HEK293T (cell line): ENCODE measurements at regions not wholly inside any gene's neighbourhood (a gene's known extent, or its start where the extent isn't known, plus 50 kb on each side); places are given as distances from the start of the nearest gene placed in this dataset.

ENCODE experiments used
- CTCF ChIA-PET: fragments of 350-600 bp; formaldehyde crosslinking; extraction: SDS; loops from one replicate; lab custom pipeline; 2021; ENCODE audit warnings: antibody characterized with exemption, inconsistent platforms; lab: Yijun Ruan, JAX
- POLR2A ChIA-PET: fragments of 350-600 bp; formaldehyde crosslinking; extraction: SDS; loops from one replicate; lab custom pipeline; 2020; ENCODE audit warnings: antibody characterized with exemption, inconsistent platforms; lab: Yijun Ruan, JAX
- DNase-seq: peaks from one replicate; pipeline ENCODE4 v3.0.0; 2012; ENCODE audit warnings: mixed read lengths; ENCODE audit errors: extremely low spot score
- ARNT ChIP-seq: fragments of 450-650 bp; IDR thresholded peaks from 2 replicates; pipeline ENCODE4 v1.6.1; 2017; ENCODE audit warnings: mild to moderate bottlenecking
- BHLHE40 ChIP-seq: fragments of 450-650 bp; IDR thresholded peaks from 2 replicates; pipeline ENCODE4 v1.6.1; 2016; ENCODE audit warnings: mild to moderate bottlenecking, moderate library complexity, borderline replicate concordance
- CTBP1 ChIP-seq: fragments of 450-650 bp; IDR thresholded peaks from 2 replicates; pipeline ENCODE4 v1.6.1; 2016; ENCODE audit warnings: borderline replicate concordance
- ELF4 ChIP-seq: fragments of 450-650 bp; IDR thresholded peaks from 2 replicates; pipeline ENCODE4 v1.6.1; 2017; ENCODE audit warnings: antibody characterized with exemption
- FOXA1 ChIP-seq: fragments of 450-650 bp; IDR thresholded peaks from 2 replicates; pipeline ENCODE4 v1.6.1; 2016; ENCODE audit warnings: mild to moderate bottlenecking
- FOXK2 ChIP-seq: fragments of 450-650 bp; IDR thresholded peaks from 2 replicates; pipeline ENCODE4 v1.6.1; 2016; ENCODE audit warnings: mild to moderate bottlenecking
- FOXM1 ChIP-seq: fragments of 450-650 bp; IDR thresholded peaks from 2 replicates; pipeline ENCODE4 v1.6.1; 2017; ENCODE audit warnings: mild to moderate bottlenecking, borderline replicate concordance
- HDGF ChIP-seq: fragments of 450-650 bp; IDR thresholded peaks from 2 replicates; pipeline ENCODE4 v1.6.1; 2017; ENCODE audit warnings: antibody characterized with exemption, borderline replicate concordance
- L3MBTL2 ChIP-seq: fragments of 450-650 bp; conservative IDR thresholded peaks from 2 replicates; pipeline ENCODE4 v1.6.1; 2016; ENCODE audit warnings: mild to moderate bottlenecking
- LEF1 ChIP-seq: fragments of 450-650 bp; IDR thresholded peaks from 2 replicates; pipeline ENCODE4 v1.6.1; 2017; ENCODE audit warnings: mild to moderate bottlenecking, borderline replicate concordance
- NFRKB ChIP-seq: fragments of 450-650 bp; IDR thresholded peaks from 2 replicates; pipeline ENCODE4 v1.6.1; 2016; ENCODE audit warnings: mild to moderate bottlenecking, moderate library complexity
- PKNOX1 ChIP-seq: fragments of 450-650 bp; IDR thresholded peaks from 2 replicates; pipeline ENCODE4 v1.6.1; 2016
- SP1 ChIP-seq: fragments of 450-650 bp; IDR thresholded peaks from 2 replicates; pipeline ENCODE4 v1.6.1; 2017
- SUZ12 ChIP-seq: fragments of 450-650 bp; IDR thresholded peaks from 2 replicates; pipeline ENCODE4 v1.6.1; 2016; ENCODE audit warnings: mild to moderate bottlenecking
- TARDBP ChIP-seq: fragments of 450-650 bp; IDR thresholded peaks from 2 replicates; pipeline ENCODE4 v1.6.1; 2016
- ZNF384 ChIP-seq: fragments of 450-650 bp; IDR thresholded peaks from 2 replicates; pipeline ENCODE4 v1.6.1; 2016

- TF ChIP-seq FOXA1 (no peak), ZNF384 (no peak), BHLHE40 (no peak), SP1 (no peak), FOXM1 (no peak), LEF1 (no peak), L3MBTL2 (no peak), PKNOX1 (no peak), TARDBP (no peak), CTBP1 (no peak), SUZ12 (no peak), HDGF (no peak), NFRKB (no peak), FOXK2 (no peak), ELF4 (no peak), ARNT (no peak)
- no peak for DNase-seq
- POLR2A ChIA-PET: interaction anchor here (0.5 kb wide), 1 partner anchor 545 kb away, joined by 3 read pairs; no protein-coding TSS in a partner anchor
- CTCF ChIA-PET: no interaction called here
Measured at GRCh38 chr2:190783513-190784263, 96.9 kb upstream of the GLS start.

- TF ChIP-seq HDGF (no peak), BHLHE40 (no peak), CTBP1 (no peak), ZNF384 (no peak), ARNT (no peak), SUZ12 (no peak), FOXA1 (no peak), NFRKB (no peak), L3MBTL2 (no peak), SP1 (no peak), TARDBP (no peak), FOXK2 (no peak), ELF4 (no peak)
- ChIA-PET CTCF (no interaction called here), POLR2A (no interaction called here)
- no peak for DNase-seq
Measured at GRCh38 chr2:190785334-190785733, 95.3 kb upstream of the GLS start.

- DNase-seq: no peak
- no peak for TF ChIP-seq NFRKB
- ChIA-PET CTCF (interaction anchor here (0.6 kb wide), 1 partner anchor 432 kb away, joined by 3 read pairs; no protein-coding TSS in a partner anchor), POLR2A (no interaction called here)
Measured at GRCh38 chr2:190786404-190787166, 94.0 kb upstream of the GLS start.

- ChIA-PET POLR2A (no interaction called here), CTCF (no interaction called here)
- no peak for TF ChIP-seq PKNOX1
- no peak for TF ChIP-seq NFRKB
- no peak for TF ChIP-seq TARDBP
- TF ChIP-seq HDGF: no peak
- TF ChIP-seq SP1: no peak
- TF ChIP-seq BHLHE40: no peak
- no peak for TF ChIP-seq ELF4
- TF ChIP-seq ARNT: no peak
- TF ChIP-seq FOXK2: no peak
- TF ChIP-seq L3MBTL2: no peak
- TF ChIP-seq SUZ12: no peak
- TF ChIP-seq LEF1: no peak
- DNase-seq: no peak
Measured at GRCh38 chr2:190787743-190788235, 92.8 kb upstream of the GLS start.

- ChIA-PET CTCF (interaction anchor here (0.9 kb wide), 1 partner anchor 33 kb away, joined by 3 read pairs; no protein-coding TSS in a partner anchor), POLR2A (interaction anchor here (1.0 kb wide), 1 partner anchor 92 kb away, joined by 5 read pairs; the partner anchor contains the start of gene GLS)
- TF ChIP-seq SUZ12: no peak
- no peak for TF ChIP-seq CTBP1
- no peak for TF ChIP-seq PKNOX1
- TF ChIP-seq TARDBP: no peak
- TF ChIP-seq ELF4: no peak
- TF ChIP-seq ARNT: no peak
- no peak for DNase-seq
Measured at GRCh38 chr2:190789074-190790004, 91.3 kb upstream of the GLS start.
